ENCODE measurements at regions not wholly inside any gene's neighbourhood (a gene's known extent, or its start where the extent isn't known, plus 50 kb on each side); places are given as distances from the start of the nearest gene placed in this dataset.

- no peak for DNase-seq (ENCODE audit: low read depth in 3 of 3)
Observed at GRCh38 chr11:112810951-112811350, 150.3 kb upstream of the NCAM1 start.

- no peak for DNase-seq (ENCODE audit: low read depth in 3 of 3)
Observed at GRCh38 chr11:112811783-112812182, 149.4 kb upstream of the NCAM1 start.

- no peak for DNase-seq (ENCODE audit: low read depth in 3 of 3)
Observed at GRCh38 chr11:112812729-112813128, 148.5 kb upstream of the NCAM1 start.

GRCh38 chr11:112814168-112814567, 147.1 kb upstream of the NCAM1 start:
- DNase-seq (ENCODE audit: low read depth in 3 of 3) = no peak

- DNase-seq (ENCODE audit: low read depth in 3 of 3) = no peak
Observed at GRCh38 chr11:112817376-112817775, 143.8 kb upstream of the NCAM1 start.

- no peak for DNase-seq (ENCODE audit: low read depth in 3 of 3)
Observed at GRCh38 chr11:112822478-112823274, 138.5 kb upstream of the NCAM1 start.

GRCh38 chr11:112826026-112826425, 135.2 kb upstream of the NCAM1 start:
- DNase-seq (ENCODE audit: low read depth in 3 of 3) = no peak

GRCh38 chr11:112826788-112827187, 134.4 kb upstream of the NCAM1 start:
- DNase-seq (ENCODE audit: low read depth in 3 of 3) = no peak

GRCh38 chr11:112828421-112828820, 132.8 kb upstream of the NCAM1 start:
- DNase-seq (ENCODE audit: low read depth in 3 of 3) = no peak

- DNase-seq (ENCODE audit: low read depth in 3 of 3) = no peak
Observed at GRCh38 chr11:112829971-112830654, 131.1 kb upstream of the NCAM1 start.

GRCh38 chr11:112831041-112831440, 130.2 kb upstream of the NCAM1 start:
- DNase-seq (ENCODE audit: low read depth in 3 of 3) = no peak

- DNase-seq (ENCODE audit: low read depth in 3 of 3) = no peak
Observed at GRCh38 chr11:112831969-112832766, 129.1 kb upstream of the NCAM1 start.

- no peak for DNase-seq (ENCODE audit: low read depth in 3 of 3)
Observed at GRCh38 chr11:112834277-112834755, 126.9 kb upstream of the NCAM1 start.

- no peak for DNase-seq (ENCODE audit: low read depth in 3 of 3)
Observed at GRCh38 chr11:112835591-112836255, 125.5 kb upstream of the NCAM1 start.

- DNase-seq (ENCODE audit: low read depth in 3 of 3) = no peak
Observed at GRCh38 chr11:112836256-112836602, 125.0 kb upstream of the NCAM1 start.

- no peak for DNase-seq (ENCODE audit: low read depth in 3 of 3)
Observed at GRCh38 chr11:112837162-112837826, 123.9 kb upstream of the NCAM1 start.

GRCh38 chr11:112839051-112839450, 122.2 kb upstream of the NCAM1 start:
- DNase-seq (ENCODE audit: low read depth in 3 of 3) = no peak

GRCh38 chr11:112841729-112842128, 119.5 kb upstream of the NCAM1 start:
- DNase-seq (ENCODE audit: low read depth in 3 of 3) = no peak

- DNase-seq (ENCODE audit: low read depth in 3 of 3) = no peak
Observed at GRCh38 chr11:112842151-112842550, 119.1 kb upstream of the NCAM1 start.

GRCh38 chr11:112844517-112844916, 116.7 kb upstream of the NCAM1 start:
- DNase-seq (ENCODE audit: low read depth in 3 of 3) = no peak

GRCh38 chr11:112847568-112847967, 113.7 kb upstream of the NCAM1 start:
- DNase-seq (ENCODE audit: low read depth in 3 of 3) = no peak

Data from stimulated activated CD4-positive, alpha-beta T cell treated with anti-CD3 and anti-CD28 coated beads, TNF-alpha, amount 100 ng/mL, for 4 hours (primary cell).